RWPE1 (cell line): ENCODE measurements at regions not wholly inside any gene's neighbourhood (a gene's known extent, or its start where the extent isn't known, plus 50 kb on each side); places are given as distances from the start of the nearest gene placed in this dataset.

Experiments
- CTCF ChIA-PET: fragments of 350-600 bp; sonication (Branson Sonifier 250); formaldehyde crosslinking; extraction: SDS; loops from one replicate; lab custom pipeline; 2021; lab: Yijun Ruan, JAX
- POLR2A ChIA-PET: fragments of 400-600 bp; formaldehyde crosslinking; extraction: SDS; loops from one replicate; lab custom pipeline; 2020; ENCODE audit warnings: antibody characterized with exemption; ENCODE audit not compliant: low non-redundant PET; lab: Yijun Ruan, JAX
- DNase-seq: peaks from one replicate; pipeline ENCODE4 v3.0.0; 2012; ENCODE audit warnings: low spot score
- H3K27ac ChIP-seq: fragments of 450-650 bp; 2 replicates; pipeline ENCODE4 v1.5.1; 2017
- TF ChIP-seq, protein P1 (sequence below): fragments of 450-650 bp; conservative IDR thresholded peaks from 2 replicates; pipeline ENCODE4 v1.5.1; 2017; ENCODE audit warnings: low read depth, mild to moderate bottlenecking

DNA sequence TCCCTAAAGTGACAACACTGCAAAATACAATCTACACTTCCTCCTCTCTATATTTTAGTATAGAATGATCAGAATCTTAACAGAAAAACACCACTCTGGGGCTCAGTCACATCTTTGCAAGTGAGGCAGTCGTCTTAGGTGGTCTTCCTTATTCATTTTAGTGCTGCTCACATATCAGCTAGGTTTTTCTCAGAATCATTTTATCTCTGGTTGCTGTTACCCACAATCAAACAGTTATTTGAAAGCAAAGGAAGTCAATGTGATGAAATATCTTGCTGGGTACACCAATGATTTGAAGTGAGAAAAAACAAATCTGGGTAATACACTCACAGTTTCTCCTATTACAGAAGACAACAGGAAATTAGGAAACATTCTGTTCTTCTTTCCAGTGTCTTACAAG, 275.2 kb downstream of the DSEL start:
- CTCF ChIA-PET = no interaction called here
- TF ChIP-seq, protein P1, sequence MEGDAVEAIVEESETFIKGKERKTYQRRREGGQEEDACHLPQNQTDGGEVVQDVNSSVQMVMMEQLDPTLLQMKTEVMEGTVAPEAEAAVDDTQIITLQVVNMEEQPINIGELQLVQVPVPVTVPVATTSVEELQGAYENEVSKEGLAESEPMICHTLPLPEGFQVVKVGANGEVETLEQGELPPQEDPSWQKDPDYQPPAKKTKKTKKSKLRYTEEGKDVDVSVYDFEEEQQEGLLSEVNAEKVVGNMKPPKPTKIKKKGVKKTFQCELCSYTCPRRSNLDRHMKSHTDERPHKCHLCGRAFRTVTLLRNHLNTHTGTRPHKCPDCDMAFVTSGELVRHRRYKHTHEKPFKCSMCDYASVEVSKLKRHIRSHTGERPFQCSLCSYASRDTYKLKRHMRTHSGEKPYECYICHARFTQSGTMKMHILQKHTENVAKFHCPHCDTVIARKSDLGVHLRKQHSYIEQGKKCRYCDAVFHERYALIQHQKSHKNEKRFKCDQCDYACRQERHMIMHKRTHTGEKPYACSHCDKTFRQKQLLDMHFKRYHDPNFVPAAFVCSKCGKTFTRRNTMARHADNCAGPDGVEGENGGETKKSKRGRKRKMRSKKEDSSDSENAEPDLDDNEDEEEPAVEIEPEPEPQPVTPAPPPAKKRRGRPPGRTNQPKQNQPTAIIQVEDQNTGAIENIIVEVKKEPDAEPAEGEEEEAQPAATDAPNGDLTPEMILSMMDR = no peak
- POLR2A ChIA-PET = no interaction called here
- H3K27ac ChIP-seq = no peak overlapping the region
- DNase-seq = no peak

GRCh38 chr18:67239826-67240225, 276.7 kb downstream of the DSEL start:
- ChIA-PET CTCF (no interaction called here), POLR2A (no interaction called here)
- TF ChIP-seq, protein P1 = no peak
- DNase-seq = no peak
- no peak overlapping the region for H3K27ac ChIP-seq

- H3K27ac ChIP-seq = no peak overlapping the region
- POLR2A ChIA-PET = no interaction called here
- CTCF ChIA-PET = no interaction called here
- TF ChIP-seq, protein P1 = no peak
- DNase-seq = no peak
These were observed 283.5 kb downstream of the DSEL start for GRCh38 chr18:67232991-67233390.

DNA sequence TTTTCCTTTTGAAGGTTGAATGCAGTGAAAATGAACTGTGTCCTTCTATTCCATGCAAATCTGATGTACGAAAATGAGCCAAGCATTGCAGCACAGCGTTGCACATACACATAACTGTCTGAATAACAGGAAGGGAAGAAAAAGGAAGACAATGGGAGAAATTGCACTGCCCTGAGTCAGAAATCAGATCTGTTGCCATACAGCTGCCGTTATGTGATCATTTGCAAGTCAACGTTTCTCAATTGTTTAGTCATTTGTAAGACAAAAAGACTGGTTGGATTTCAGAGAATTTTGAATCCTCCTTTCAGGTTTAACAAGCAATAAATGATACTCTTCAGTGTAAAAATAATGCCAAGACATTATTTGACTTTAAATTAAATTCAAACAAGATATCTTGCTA, 284.1 kb downstream of the DSEL start:
- CTCF ChIA-PET = interaction anchor here (1.0 kb wide), 1 partner anchor 283 kb away, joined by 3 read pairs; no protein-coding TSS in a partner anchor
- no peak overlapping the region for H3K27ac ChIP-seq
- DNase-seq = peak; percentile 9
- TF ChIP-seq, protein P1 = no peak
- POLR2A ChIA-PET = no interaction called here

- no peak overlapping the region for H3K27ac ChIP-seq
- TF ChIP-seq, protein P1 = no peak
- DNase-seq = no peak
- ChIA-PET POLR2A (no interaction called here), CTCF (no interaction called here)
These were observed 293.6 kb downstream of the DSEL start for GRCh38 chr18:67222887-67223286.

DNA sequence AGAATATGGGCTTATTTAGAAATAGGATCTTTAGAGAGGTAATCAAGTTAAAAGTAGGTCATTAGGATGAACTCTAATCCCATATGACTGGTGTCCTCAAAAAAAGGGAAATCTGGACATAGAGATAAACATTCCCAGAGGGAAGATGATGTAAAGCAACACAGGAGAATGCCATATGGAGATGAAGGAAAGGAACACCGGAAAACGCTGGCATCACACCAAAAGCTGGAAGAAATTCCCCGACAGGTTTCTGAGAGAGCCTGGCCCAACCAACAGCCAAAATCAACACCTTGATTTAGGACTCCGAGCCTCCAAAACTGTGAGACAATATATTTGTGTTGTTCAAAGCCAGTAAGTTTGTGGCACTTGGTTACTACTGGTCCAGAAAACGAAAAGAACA, 296.7 kb downstream of the DSEL start:
- TF ChIP-seq, protein P1 = no peak
- no peak for DNase-seq
- CTCF ChIA-PET = no interaction called here
- no peak overlapping the region for H3K27ac ChIP-seq
- POLR2A ChIA-PET = no interaction called here
